NOMO-1 treated with DMSO at 0.1 percent for 48 hours (cell line): ENCODE measurements at regions not wholly inside any gene's neighbourhood (a gene's known extent, or its start where the extent isn't known, plus 50 kb on each side); places are given as distances from the start of the nearest gene placed in this dataset.
"Not testable (repeated sequence)": the region's sequence is repeated elsewhere in the genome, so short reads cannot be mapped to it uniquely, and the experiment has no call there.

Experiments used
- DNase-seq: peaks from one replicate; lab custom pipeline; 2025; ENCODE audit not compliant: unreplicated experiment; lab: John Stamatoyannopoulos, UW

DNA sequence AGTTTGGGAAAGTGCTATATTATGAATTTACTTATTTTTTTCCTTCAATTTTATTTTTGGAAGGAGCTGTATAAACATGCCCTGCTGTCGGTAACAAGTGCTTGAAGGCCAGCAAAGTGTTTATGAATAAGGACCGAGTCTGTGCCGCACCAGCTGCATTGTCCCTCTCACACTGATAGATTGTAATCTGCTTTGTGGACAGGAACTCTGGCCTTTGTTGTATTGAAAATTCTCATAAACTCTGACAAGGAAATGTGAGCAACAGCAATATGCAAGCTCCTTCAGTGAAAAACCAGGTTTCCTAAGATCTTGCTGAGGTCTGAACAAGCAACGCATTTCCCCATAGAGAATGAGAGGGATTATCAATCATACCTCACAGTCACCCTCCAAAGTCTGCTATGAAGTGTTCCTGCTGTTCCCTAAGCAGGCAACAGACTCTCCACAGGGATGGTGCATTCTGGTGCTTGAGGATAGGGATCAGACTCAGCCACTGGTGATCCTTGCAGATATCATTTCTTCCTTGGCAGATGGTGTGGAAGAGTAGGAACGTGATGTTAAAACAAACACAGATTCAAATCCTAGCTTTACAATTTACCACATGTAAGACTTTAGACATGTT, 109.6 kb downstream of the KCNJ2 start:
- DNase-seq, result no peak

DNA sequence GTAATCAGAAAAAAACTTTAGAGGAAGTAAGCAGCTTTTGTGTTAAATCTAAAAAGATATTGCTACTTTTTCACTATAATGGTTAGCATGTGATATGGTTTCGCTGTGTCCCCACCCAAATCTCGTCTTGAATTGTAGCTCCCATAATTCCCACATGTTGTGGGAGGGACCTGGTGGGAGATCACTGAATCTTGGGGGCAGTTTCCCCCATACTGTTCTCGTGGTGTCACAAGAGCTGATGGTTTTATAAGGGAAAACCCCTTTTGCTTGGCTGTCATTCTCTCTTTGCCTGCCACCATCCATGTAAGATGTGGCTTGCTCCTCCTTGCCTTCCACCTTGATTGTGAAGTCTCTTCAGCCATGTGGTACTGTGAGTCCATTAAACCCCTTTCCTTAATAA, 117.1 kb downstream of the KCNJ2 start:
- no peak for DNase-seq

DNA sequence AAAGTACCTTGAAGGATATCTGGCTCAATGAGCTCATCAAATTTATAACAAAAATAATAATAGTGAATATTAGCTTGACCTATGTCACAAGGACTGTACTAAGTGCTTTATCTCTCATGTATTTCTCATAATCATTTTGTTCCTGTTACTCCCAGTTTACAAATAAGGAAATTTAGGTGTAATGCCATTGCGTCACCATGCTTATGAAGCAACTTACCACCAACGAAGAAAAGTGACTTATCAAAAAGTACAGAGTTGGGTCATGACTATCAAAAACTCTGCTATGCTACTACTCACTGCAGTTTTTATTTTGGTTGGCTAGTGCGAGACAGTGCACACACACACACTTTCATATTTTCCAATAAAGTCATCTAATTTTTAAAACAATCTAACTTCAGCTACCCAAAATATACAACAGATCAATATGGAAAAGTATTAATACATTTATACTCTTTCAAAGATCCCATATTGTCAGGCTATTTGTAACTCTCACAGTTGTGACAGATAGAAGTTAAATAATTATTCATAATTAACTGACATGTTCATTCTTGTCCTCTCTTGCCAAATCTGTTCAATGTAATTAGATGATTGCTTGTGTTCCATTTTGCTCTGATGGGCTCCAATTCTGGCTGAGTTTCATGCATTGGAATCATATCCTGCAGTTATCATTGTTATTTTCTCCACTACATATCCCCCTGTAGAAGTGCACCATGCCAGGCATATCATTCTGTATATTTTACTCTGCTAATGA, 119.4 kb downstream of the KCNJ2 start:
- peak; percentile 81 for DNase-seq

GRCh38 chr17:70290770-70291169, 121.4 kb downstream of the KCNJ2 start:
- DNase-seq, result no peak

GRCh38 chr17:70292366-70292765, 123.0 kb downstream of the KCNJ2 start:
- DNase-seq, result no peak

DNA sequence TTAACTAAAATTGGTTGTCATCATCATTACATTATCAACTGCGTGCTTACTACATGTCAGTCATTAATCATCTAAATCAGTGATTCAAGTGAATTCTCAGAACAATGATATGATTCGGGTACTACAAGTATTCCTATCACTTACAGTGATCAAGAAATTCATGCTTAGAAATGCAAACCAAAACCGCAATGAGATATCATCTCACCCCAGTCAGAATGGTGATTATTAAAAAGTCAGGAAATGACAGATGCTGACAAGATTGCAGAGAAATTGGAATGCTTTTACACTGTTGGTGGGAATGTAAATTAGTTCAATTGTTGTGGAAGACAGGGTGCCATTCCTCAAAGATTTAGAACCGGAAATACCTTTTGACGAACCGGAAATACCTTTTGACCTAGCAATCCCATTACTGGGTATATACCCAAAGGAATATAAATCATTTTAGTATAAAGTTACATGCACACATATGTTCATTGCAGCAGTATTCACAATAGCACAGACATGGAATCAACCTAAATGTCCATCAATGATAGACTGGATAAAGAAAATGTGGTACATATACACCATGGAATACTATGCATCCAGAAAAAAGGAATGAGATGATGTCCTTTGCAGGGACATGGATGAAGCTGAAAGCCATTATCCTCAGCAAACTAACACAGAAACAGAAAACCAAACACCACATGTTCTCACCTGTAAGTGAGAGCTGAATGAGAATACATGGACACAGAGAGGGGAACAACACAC, 124.4 kb downstream of the KCNJ2 start:
- not testable (repeated sequence) for DNase-seq

DNA sequence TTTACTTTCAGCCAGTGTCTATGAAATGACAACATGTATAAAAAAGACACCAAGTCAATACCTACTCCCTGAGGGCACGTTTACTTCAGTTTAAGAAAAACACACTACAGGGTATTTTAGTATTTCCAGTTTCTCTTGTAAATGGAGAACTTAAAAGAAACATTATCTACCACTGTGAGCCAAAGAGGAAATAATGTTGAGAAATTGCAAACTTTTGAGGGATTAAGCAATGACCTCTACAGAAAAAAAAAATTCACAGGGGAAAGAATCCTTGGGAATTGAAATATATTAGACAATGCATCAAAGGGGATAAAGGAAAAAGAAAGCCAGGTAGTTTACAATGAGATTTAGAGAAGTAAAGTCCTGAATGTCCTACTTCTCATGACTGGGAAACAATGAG, 126.0 kb downstream of the KCNJ2 start:
- DNase-seq, result peak; percentile 71

DNA sequence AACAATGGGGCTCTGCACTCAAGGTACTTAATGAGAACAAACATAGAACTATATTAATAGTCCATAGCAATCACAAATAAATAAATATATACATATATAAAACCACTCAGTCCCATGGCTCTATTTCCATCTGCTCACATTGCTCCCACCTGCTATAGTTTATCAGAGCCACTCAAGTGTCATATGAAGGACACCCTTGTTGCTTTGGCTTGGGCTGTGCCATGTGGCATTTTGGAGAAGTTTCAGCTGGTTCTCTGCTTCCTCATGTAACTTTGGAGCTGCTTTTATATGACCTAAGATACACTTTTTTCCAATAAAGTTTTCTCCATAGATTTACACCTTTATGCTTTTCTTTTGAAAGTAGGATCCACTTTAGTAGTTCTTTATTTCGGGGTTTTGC, 126.4 kb downstream of the KCNJ2 start:
- DNase-seq, result peak; percentile 64

GRCh38 chr17:70296456-70296855, 127.1 kb downstream of the KCNJ2 start:
- no peak for DNase-seq

DNA sequence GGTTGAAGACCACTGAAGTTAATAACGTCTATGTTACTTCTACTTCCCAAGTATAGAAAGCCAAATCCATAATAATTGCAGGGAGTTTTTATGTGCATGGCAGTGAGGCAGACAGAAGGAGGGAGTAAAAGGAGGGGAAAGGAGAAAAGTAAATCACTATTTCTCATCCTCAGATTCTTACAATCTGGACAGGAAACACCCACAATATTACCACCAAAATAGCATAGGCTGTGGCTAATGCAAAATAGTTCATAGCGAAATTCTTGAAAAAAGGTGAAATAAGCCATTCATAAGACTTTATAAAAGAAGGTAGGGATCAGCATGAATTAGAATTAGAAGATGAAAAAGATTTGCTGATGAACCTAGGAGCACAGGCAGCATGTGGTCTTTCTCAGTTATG, 128.1 kb downstream of the KCNJ2 start:
- DNase-seq, result no peak

GRCh38 chr17:70298929-70299531, 129.7 kb downstream of the KCNJ2 start:
- no peak for DNase-seq

DNA sequence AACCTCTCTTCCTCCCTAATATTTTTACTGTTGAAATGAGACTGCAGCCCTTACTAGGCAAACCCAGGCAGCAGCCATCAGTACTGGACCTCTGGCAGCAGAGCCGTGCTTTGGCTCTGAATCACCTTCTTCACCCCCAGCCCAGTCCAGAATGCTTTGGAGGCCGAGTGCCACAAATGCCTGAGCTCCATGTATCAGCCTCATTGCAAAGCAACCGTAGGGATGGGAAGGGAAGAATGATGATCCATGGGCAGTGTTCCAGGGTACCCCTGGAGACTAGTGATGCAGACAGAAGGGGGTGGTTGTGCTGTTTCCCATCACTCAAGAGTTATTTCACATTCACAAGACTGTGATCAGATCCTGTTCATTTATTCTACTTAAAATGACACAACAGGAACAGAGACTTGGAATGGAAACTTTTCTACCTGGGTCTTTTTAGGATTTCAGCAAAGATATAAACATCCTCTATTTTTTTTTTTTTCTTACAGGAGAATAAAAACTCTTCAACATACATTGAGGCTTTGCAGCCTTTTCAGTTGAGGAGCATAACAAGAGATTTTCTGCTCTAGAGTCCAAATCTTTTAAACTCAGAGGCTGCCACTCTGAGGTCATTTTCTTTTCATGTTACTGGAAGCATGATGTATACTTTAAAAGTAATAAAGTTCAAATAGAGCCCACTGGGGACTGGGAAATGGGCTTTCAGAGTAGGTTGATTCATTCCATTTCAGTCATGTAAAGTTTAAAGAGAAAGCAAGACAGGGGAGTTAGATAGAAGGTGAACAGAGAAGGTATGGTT, 138.3 kb downstream of the KCNJ2 start:
- DNase-seq, result no peak

GRCh38 chr17:70308618-70309017, 139.3 kb downstream of the KCNJ2 start:
- DNase-seq, result no peak

DNA sequence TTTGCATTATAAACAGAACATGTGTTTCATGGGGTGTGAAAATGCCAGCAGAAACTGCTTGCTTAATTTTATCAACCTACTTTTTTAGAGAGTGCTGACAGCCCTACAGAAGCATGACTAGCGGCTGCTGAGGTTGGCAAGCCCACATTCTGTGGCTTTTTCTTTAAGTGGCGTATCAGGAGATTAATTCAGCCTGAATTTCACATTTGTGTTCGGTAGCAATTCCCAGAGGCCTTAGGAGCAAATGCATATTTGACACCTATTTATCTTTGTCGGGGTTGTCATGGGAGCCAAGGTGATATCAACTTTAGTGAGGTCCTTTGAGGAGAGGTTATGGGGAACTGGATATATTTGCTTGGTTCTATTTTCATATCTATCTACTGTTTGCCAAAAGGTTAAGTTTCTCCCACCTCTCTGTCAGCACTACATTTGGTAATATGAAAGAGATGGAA, 140.9 kb downstream of the KCNJ2 start:
- no peak for DNase-seq

DNA sequence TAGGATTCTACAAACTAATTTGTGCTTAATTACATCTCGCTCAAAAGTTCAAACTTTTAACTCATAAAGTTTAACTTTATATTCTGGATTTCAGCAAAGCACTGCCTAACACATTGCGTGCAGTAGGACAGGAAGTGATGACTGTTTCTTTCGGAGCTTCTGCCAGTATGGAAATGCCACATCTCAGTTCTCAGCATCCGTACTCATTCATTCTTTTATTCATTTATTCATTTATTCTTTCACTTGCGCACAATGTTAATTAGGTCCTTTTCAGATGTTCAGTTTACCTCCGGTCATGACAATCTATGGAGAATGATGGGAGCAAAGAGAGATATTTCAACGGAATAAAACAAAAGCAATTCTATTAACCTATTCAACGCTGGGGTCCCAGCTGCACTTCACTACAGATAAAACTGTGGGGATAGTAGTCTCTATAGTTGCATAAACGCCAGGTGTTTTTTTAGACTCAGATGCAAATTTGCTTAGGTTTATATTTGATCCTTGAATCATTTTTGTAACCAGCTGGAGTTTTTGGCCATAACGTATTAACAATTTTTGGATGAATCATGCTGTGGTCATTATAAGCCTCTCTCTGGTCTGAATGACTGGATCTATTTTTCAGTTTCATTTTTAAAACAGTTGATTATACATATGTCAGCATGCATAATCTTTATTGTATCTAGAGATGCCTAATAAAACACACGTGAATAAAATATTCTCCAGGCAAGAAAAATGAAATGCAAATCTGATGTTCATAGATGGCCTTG, 143.9 kb downstream of the KCNJ2 start:
- peak; percentile 62 for DNase-seq

DNA sequence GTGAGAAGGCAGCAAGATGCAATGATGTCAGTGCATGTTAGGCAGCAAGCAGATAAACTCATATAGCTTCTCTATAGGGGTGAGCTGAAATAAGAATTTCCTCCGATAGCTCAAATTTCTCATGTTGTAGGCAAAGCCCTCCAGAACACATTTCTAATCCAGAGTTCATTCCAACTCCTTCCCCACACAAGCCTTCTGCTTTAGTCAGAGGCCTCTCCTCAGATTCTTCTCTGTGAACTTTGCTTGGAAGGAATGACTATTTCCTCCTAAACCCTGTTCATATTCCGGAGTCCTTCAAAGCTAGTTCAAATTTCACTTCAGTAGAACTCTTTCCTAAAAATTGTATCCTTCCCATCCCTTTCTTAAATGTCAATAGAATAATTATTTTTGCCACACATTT, 144.8 kb downstream of the KCNJ2 start:
- no peak for DNase-seq

DNA sequence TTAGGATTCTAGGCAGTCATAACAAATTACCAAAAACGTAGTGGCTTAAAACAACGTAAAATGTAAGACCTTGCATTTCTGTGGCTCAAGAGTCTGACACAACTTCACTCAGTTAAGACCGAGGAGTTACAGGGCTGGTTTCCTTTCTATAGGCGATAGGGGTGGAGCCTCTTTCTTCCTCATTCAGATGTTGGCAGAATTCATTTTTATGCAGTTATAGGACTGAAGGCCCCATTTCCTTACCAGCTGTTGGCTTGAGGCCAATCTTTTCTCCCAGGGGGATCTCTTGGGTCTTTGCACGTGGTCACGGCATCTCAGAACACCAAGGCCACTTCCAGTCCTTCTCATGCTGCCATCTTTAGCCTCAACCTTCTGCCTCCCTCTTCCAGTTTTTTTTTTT, 145.2 kb downstream of the KCNJ2 start:
- peak; percentile 93 for DNase-seq

- no peak for DNase-seq
Measured at GRCh38 chr17:70317421-70317820, 148.1 kb downstream of the KCNJ2 start.

DNA sequence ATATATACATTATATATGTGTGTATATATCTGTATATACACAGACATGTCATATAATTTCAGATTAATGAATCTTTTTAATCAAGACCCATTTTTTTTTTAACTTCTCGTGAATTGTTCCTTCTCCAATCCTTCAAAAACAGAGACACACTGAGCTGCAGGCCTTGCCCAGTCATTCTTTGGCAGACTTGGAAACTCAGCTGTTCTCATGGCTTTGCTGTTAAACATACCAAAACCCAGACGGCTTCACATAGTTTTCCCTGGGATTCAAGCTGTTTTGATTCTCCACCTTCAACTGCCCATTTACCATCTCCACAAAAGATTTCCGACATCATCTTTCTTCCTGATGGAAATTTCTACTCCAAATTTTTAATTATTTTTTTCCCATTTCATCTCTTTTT, 148.7 kb downstream of the KCNJ2 start:
- DNase-seq, result no peak

- no peak for DNase-seq
Measured at GRCh38 chr17:70319516-70319915, 150.2 kb downstream of the KCNJ2 start.
